Adipose tissue (tissue), 3 donors: ENCODE measurements at regions not wholly inside any gene's neighbourhood (a gene's known extent, or its start where the extent isn't known, plus 50 kb on each side); places are given as distances from the start of the nearest gene placed in this dataset.

Source experiments
- H3K27ac ChIP-seq: one replicate; pipeline ENCODE4 v1.5.1; 2013; ENCODE audit warnings: low read depth, low read length
- WGBS, 3 donors: extraction: QIAGEN DNeasy Blood & Tissue Kit; methylation state at CpG; one replicate each; pipeline ENCODE4 v1.1.7; 2013; 5-methylcytosine and 5-hydroxymethylcytosine counted together
- donor health status: healthy with polysubstance abuse.
- donor health status: Bipolar disorder and iron deficiency.
- donor health status: healthy.

DNA sequence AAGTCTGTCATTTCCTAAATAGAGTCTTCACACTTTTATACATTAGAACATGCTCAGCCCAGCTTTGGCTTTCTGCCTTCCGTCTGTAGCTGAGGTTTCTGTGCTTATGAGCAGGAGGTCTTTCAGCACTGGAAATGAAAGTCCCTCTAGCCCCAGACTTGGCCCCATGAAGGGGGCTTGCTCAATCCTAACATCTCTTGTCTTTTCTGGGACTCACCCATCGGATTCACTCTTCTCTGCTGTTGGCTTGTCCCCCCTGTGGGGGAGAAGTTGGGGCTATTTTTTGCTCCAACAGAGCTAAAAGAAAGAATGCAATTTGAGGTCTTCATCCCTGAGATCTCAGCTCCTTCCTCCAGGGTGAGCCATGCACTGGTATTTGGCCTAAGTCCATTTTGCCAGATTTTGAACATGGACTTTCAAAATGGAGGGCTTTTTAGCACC is 177.7 kb downstream of the MRPL14 start:
- no peak overlapping the region for H3K27ac ChIP-seq
- WGBS, 3 donors = 82 to 93% (median 85%) methylated on average over 2 of the region's 2 CpGs

DNA sequence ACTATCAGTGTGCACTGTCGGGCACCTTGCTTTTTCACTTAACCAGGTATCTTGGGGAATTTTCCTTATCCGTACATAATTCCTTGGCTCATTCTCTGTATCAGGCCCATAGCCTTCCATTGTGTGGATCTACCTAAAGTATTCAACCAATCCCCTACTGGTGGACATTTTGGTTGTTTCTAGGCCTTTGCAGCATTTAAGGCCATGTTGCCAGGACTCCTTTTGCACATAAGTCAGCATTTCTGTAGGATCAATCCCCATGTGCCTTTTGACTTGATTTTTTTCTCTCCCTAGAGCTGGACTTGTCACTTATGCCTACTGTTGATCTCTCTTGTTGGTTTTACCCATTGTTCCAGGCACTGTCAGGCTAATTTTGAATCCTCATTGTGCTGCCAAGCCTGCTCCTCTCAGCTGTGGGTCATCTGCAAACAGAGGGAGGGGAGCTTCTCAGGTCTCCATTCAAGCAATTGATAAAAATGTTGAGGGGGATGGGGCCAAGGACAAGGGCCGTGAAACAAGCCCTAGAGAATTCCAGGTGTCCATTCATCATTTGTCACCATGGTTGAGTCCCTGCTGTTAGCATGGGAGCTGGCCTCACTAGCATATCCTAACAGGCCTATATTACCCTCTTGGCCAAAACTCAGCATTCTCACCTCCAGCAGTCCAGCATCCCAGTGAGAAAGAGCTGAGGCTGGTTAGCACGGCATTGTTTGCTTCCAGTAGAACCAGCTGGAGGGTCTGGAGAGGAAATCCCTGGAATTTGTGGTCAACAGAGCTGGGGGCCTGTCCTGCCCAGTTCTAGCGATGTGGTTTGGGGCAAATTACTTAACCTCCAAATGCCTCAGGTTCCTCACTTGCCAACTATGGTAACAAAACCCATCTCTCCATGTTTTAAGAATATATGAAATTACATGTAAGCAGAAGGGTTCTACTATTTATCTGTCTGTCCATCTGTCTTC is 178.4 kb downstream of the MRPL14 start:
- no peak overlapping the region for H3K27ac ChIP-seq
- 80 to 89% (median 83%) methylated on average over 5 of the region's 5 CpGs for WGBS, 3 donors

GRCh38 chr6:43947860-43948259 is 177.8 kb downstream of the VEGFA start:
- H3K27ac ChIP-seq = no peak overlapping the region
- 88 to 95% (median 94%) methylated on average over 3 of the region's 3 CpGs for WGBS, 3 donors

DNA sequence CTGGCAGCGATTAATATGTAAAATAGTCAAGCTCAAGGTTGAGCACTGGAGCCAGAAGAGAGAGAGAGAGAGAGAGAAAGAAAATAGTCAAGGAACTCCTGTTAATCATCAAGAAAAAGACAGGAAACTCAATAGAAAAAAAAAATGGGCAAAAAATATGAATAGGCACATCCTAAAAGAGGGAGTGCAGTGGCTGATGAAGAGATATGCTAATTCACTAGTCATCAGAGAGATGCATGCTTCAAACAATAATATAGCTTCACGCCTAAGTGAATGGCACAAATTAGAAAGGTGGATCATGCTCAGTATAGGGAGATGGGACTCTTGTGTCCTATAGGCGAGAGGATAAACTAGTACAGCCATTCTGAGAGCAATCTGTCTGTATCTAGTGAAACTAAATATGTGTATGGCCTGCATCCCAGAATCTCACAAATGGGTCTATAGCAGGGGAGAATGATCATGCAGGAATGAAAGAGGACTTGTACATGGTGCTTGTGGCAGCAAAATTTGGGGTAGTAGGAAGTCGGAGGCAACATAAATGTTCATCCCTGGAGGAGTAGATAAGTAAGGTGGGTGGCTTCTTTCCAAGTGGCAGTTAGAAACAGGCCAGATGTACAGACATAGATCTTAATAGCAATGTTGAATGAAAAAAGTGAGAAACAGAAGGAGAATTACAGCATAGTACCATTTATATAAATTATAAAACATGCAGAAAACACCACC is 176.8 kb downstream of the VEGFA start:
- no peak overlapping the region for H3K27ac ChIP-seq
- 90 to 94% (median 91%) methylated on average over 4 of the region's 4 CpGs for WGBS, 3 donors

- 88 to 90% (median 90%) methylated on average over 2 of the region's 2 CpGs for WGBS, 3 donors
- no peak overlapping the region for H3K27ac ChIP-seq
Observed at GRCh38 chr6:43945768-43946080, 175.7 kb downstream of the VEGFA start.

GRCh38 chr6:43944908-43945767 is 175.1 kb downstream of the VEGFA start:
- 77 to 88% (median 83%) methylated on average over 2 of the region's 2 CpGs for WGBS, 3 donors
- no peak overlapping the region for H3K27ac ChIP-seq

GRCh38 chr6:43943781-43944250 is 173.8 kb downstream of the VEGFA start:
- WGBS, 3 donors = 75 to 86% (median 77%) methylated on average over 6 of the region's 6 CpGs
- no peak overlapping the region for H3K27ac ChIP-seq

- no peak overlapping the region for H3K27ac ChIP-seq
- whole genome bisulfite sequencing, 3 donors = 95 to 99% (median 98%) methylated on average over 5 of the region's 5 CpGs
Observed at GRCh38 chr6:43943099-43943766, 173.2 kb downstream of the VEGFA start.

DNA sequence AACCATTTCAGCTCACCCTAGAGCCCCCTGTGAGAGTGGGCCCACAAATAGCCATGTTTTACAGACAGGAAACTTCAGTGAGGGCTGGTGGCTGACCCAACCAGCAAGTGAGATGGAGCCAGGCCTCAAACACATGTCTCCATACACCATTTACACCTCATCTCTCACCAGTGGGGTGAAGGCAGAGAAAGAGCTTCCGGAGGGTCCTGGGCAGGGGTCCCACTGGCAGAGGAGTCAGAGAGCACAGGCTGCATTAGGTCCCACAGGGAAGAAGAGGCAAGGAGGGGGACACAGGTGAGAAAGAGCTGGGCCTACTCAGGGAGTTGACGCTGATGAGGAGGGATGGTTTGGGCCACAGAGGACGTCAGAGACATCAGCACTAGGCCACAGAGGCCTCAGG is 172.6 kb downstream of the VEGFA start:
- 83 to 96% (median 94%) methylated on average over 3 of the region's 3 CpGs for WGBS, 3 donors
- H3K27ac ChIP-seq = no peak overlapping the region

DNA sequence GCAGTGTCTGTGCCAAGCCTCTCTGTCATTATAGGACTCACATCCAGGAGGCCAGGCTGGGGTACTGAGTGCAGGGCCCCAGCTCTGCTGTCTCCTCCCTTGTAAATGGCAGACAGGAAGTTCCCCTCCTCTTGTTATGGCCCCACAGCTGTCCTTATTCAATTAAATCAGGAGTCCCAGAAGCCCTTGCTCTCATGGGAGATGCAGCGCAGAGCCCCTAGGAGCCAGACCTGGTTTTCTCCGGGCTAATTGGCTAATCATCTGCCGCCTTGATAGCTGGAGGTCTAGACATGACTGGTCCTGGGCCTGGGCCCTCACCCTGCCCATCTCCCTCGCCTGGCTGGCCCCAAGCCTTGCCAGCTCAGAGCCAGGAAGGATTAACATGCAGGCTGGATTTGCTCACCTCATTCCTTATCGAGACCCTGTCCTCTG is 172.0 kb downstream of the VEGFA start:
- no peak overlapping the region for H3K27ac ChIP-seq
- 84 to 90% (median 84%) methylated on average over 5 of the region's 5 CpGs for WGBS, 3 donors

- 88 to 93% (median 91%) methylated on average over 5 of the region's 5 CpGs for WGBS, 3 donors
Observed at GRCh38 chr6:43941174-43941573, 171.2 kb downstream of the VEGFA start.

DNA sequence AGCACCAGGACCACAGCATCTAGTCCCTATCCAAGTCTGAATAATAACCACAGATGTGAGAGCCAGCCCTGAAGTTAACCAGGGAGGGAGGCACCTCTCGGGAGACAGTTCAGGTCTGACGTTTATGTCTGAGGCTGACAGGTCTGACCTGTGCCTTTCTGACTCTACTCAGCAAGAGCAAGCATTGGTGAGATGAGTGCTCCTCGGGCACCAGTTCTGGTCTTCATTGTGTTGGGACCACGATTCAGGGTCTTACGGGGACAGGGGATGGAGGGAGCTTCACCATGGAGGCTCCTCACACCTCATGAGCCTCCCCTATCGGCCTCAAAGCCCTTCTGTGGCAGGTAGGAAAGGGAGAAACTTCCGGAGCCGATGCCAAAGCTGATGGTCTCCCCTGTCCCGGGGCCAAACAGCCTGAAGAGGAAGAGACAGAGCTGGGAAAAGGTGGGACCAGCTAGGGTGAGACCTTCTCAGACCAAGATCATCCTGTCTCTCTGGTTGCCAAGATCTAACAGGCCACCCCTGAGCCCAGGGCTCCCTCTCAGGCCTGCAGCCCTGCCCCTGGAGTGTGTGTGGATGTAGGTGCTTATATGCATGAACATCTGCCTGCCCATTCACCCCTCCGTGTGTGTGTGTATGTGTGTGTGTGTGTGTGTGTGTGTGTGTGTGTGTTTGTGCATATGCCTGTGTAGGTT is 170.5 kb downstream of the VEGFA start:
- H3K27ac ChIP-seq = no peak overlapping the region
- WGBS, 3 donors = 89 to 92% (median 90%) methylated on average over 10 of the region's 10 CpGs

More at GRCh38 chr6:43941174-43941573, 171.2 kb downstream of the VEGFA start:
- no peak overlapping the region for H3K27ac ChIP-seq

GRCh38 chr6:43940071-43940392 is 170.0 kb downstream of the VEGFA start:
- 81 to 95% (median 89%) methylated on average over 2 of the region's 2 CpGs for WGBS, 3 donors
- H3K27ac ChIP-seq = no peak overlapping the region

DNA sequence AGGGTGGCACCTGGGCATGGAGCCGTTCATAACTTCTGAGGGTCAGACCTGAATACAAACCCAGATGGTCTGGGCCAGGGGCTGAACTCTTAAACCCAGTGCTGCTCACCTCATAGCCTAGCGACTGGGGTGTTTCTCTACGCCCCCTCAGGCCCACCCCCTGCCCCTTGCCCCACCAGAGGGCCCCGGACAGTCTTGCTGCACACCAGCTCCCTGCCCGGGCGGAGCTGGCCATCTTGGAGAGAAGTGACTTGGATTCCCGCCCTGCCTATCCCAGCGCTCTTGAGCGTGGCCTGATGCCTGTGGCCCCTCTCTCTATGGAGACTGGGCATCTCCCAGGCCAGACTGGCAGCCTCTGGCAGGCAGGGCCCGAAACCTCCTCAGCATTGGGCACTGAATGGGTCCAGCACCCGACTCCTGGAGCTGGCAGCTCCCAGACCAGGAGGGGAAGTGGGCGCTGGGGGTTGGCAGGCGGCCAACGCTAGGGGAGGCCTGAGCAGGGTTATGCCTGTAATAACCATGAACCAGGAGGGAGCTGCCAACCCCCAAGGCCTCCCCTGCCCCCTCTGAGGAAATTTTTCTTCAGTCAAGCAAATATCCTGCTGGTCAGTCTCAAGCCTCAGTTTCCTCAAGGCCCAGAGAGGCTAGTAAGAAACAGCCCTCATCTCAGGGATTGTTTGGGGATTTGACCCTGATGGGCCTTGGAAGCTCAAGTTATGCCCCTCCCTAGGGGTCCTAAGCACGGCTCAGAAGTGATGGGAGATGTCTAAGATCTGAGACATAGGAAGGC is 169.5 kb downstream of the VEGFA start:
- WGBS, 3 donors = 78 to 90% (median 78%) methylated on average over 15 of the region's 15 CpGs
- H3K27ac ChIP-seq = no peak overlapping the region

DNA sequence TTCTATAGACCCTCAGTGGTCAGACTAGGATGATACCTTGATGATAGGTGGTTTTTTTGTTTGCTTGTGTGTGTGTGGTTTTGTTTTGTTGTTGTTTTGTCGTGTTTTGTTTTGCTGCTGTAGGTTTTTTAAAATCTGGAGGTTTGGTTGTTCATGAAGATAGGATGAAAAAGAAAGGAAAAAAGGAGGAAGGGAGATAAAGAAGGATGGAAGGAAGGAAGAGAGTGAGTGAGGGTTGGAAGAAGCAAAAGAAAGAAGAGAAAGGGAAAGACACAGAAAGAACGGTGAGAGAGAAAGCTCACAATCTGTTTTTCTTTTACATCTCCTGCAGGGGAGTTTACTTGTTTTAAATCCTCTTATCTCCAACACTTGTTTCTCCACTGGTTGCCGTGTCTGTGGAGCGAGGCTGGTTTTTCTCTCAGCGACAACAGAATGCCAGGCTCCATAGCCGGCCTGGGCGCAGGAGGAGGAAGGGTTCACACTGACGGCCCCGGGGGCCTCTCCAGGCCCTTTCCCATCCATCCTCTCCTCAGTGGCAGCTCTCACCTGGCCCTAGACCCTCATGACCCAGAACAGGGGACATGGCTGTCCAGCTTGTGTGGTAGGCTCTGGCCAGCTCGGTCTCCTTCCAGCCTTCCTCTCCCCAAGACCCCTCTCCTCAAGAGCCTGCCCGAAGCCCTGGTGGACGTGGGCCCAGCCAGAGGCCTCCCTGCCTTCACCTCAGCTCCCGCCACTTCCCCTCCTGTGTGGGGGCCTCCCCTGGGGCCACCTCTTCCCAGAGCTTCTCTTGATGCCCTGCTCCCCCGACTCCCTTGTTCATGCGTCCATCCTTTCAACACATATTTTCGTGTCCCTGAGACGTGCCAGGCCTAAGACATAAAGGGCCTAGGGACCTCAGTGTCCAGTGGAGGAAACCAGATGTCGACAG is 168.4 kb downstream of the VEGFA start:
- 82 to 89% (median 88%) methylated on average over 17 to 18 of the region's 18 CpGs for WGBS, 3 donors
- H3K27ac ChIP-seq = no peak overlapping the region
